T-cell (primary cell): ENCODE measurements at regions not wholly inside any gene's neighbourhood (a gene's known extent, or its start where the extent isn't known, plus 50 kb on each side); places are given as distances from the start of the nearest gene placed in this dataset.

Source experiments
- ATAC-seq, 4 experiments: fragments of 200-7000 bp in 3 of 4; fragments of 150-1000 bp in 1 of 4; cut with Tn5 transposase; replicated peaks in 1 of 4; 1 replicate in 3 of 4; 2 replicates in 1 of 4; pipeline ENCODE4 v1.10.0; 2021; ENCODE audit warnings: moderate library complexity in 3 of 4, mild to moderate bottlenecking in 2 of 4, moderate number of reproducible peaks in 1 of 4
- CTCF ChIA-PET, 2 donors: fragments of 300-600 bp; sonication (Branson Sonifier 250); formaldehyde crosslinking; loops; one replicate each; lab custom pipeline; 2022; ENCODE audit warnings: antibody characterized with exemption in 2 of 2; lab: Charles Lee
- POLR2A ChIA-PET, 2 donors: fragments of 300-600 bp; sonication (Branson Sonifier 250); formaldehyde crosslinking; loops; one replicate each; lab custom pipeline; 2022; ENCODE audit warnings: antibody characterized with exemption in 2 of 2; lab: Charles Lee
- DNase-seq, 35 experiments: peaks; one replicate each; pipeline versions ENCODE4 v3.0.0 to v3.0.0-alpha.2; 2013 to 2023
- H3K27ac ChIP-seq: one replicate; pipeline ENCODE4 v1.5.1; 2013; ENCODE audit warnings: low read length
- H3K27me3 ChIP-seq, 2 experiments: replicated peaks in 1 of 2; 1 replicate in 1 of 2; 2 replicates in 1 of 2; pipeline versions ENCODE4 v1.6.1 to v1.7.0; 2013; ENCODE audit warnings: low read length in 1 of 2, mixed read lengths in 1 of 2; ENCODE audit not compliant: control insufficient read depth in 2 of 2, insufficient read depth in 2 of 2; ENCODE audit errors: extremely low read depth in 1 of 2
- H3K36me3 ChIP-seq, 2 donors: 1 replicate in 1 of 2; 2 replicates in 1 of 2; pipeline versions ENCODE4 v1.6.1 to v1.7.0; 2013; ENCODE audit warnings: low read length in 1 of 2; ENCODE audit not compliant: control insufficient read depth in 2 of 2, insufficient read depth in 1 of 2; ENCODE audit errors: extremely low read depth in 1 of 2
- H3K4me1 ChIP-seq, 2 experiments: 1 replicate in 1 of 2; 2 replicates in 1 of 2; pipeline versions ENCODE4 v1.6.1 to v1.7.0; 2013; ENCODE audit warnings: low read length in 2 of 2, mixed read lengths in 1 of 2; ENCODE audit not compliant: insufficient read depth in 2 of 2, control insufficient read depth in 1 of 2; ENCODE audit errors: extremely low read depth in 1 of 2
- H3K4me3 ChIP-seq, 2 donors: 1 replicate in 1 of 2; 2 replicates in 1 of 2; pipeline versions ENCODE4 v1.5.1 to v1.7.0; 2013; ENCODE audit warnings: mild to moderate bottlenecking in 2 of 2, low read length in 1 of 2, moderate library complexity in 1 of 2; ENCODE audit not compliant: control insufficient read depth in 1 of 2; ENCODE audit errors: extremely low read depth in 1 of 2
- H3K9me3 ChIP-seq: 2 replicates; pipeline ENCODE4 v1.7.0; 2013
- H3K27ac Mint-ChIP-seq, 2 donors: one replicate each; pipeline ENCODE4 v1.8.0; 2020 to 2021; ENCODE audit warnings: mild to moderate bottlenecking in 2 of 2, mixed read lengths in 2 of 2
- H3K27me3 Mint-ChIP-seq, 2 donors: one replicate each; pipeline ENCODE4 v1.8.0; 2021 to 2022; ENCODE audit warnings: mixed read lengths in 2 of 2
- H3K36me3 Mint-ChIP-seq: one replicate; pipeline ENCODE4 v1.8.0; 2021; ENCODE audit warnings: mixed read lengths
- H3K4me1 Mint-ChIP-seq, 3 donors: one replicate each; pipeline ENCODE4 v1.8.0; 2020 to 2022; ENCODE audit warnings: mixed read lengths in 3 of 3, mild to moderate bottlenecking in 1 of 3
- H3K4me3 Mint-ChIP-seq, 3 donors: one replicate each; pipeline ENCODE4 v1.8.0; 2020 to 2022; ENCODE audit warnings: mild to moderate bottlenecking in 3 of 3, mixed read lengths in 3 of 3, moderate library complexity in 3 of 3
- H3K9me3 Mint-ChIP-seq, 3 donors: one replicate each; pipeline ENCODE4 v1.8.0; 2020 to 2022; ENCODE audit warnings: mixed read lengths in 3 of 3
- WGBS: methylation state at CpG from one replicate; pipeline ENCODE4 v1.1.5; 2013; ENCODE audit warnings: missing lambda C conversion rate; ENCODE audit not compliant: insufficient coverage; 5-methylcytosine and 5-hydroxymethylcytosine counted together

DNA sequence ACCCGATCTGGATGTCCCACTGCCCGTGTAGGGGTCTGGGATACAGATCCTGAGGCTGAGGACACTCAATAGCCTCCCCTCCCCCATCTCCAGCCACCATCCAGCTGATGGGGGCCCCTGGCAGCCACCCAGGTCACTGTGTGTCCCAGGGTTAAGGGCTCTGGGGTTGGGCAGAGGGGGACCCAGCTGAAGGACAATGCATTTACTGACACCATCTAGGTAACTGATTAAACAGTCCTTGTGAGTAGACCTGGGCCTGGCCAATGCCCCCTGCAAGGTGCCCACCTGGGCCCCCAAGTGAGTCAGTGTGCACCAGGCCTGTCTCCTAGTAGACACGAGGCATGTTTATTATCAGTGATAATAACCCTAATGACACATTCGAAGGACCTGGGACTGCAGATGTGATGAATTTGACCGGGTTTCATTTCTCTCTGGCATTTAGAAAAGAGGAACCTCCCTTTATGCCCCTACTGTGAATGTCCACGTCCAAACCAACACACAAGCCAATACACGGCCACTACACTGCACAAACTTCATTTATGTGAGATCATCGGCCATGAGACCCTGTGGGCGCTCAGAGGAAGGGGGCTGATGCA, 261.9 kb upstream of the FOXF1 start:
- H3K27me3 ChIP-seq, result peaks cover 0 to 18% of the 10 kb centered on the region in 2 experiments
- no peak overlapping the region for H3K4me3 ChIP-seq
- DNase-seq, result no peak
- no peaks in the 10 kb centered on the region for H3K4me1 ChIP-seq
- H3K4me1 Mint-ChIP-seq, result no peaks in the 10 kb centered on the region
- peaks cover 0 to 7% of the 10 kb centered on the region in 2 donors for H3K27me3 Mint-ChIP-seq
- WGBS, result 67% methylated on average over 4 of the region's 9 CpGs
- no peak overlapping the region for H3K27ac ChIP-seq
- peaks cover 0 to 4% (median 0%) of the 10 kb centered on the region in 3 donors for H3K9me3 Mint-ChIP-seq
- no peak for ATAC-seq
- H3K9me3 ChIP-seq, result no peaks in the 10 kb centered on the region
- ChIA-PET CTCF (no interaction called here), POLR2A (no interaction called here)
- no peak overlapping the region for H3K27ac Mint-ChIP-seq
- H3K36me3 Mint-ChIP-seq, result no peaks in the 10 kb centered on the region
- H3K4me3 Mint-ChIP-seq, result no peak overlapping the region
- H3K36me3 ChIP-seq, result no peaks in the 10 kb centered on the region

DNA sequence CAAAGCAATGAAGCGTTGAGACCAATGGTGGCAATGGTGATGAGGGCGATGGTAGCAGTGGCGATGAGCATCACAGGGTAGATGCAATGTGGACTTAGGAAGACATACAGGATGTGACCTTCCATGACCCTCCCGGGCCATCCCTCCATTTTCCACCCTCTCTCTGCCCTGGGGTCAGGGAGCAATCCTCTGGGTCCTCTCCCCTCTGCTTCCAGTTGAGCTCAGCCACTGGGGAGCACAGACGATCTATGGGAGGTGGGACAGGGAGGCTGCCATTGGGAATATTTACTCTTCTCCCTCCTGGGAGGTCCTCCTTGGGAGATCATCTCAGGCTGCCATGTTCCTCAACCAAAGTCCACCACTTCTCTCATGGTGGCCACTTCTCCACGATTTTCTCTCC, 260.7 kb upstream of the FOXF1 start:
- Histone ChIP-seq H3K27me3 (peaks cover 0 to 9% of the 10 kb centered on the region in 2 experiments), H3K4me1 (no peaks in the 10 kb centered on the region), H3K36me3 (no peaks in the 10 kb centered on the region), H3K9me3 (no peaks in the 10 kb centered on the region), H3K27ac (no peak overlapping the region), H3K4me3 (no peak overlapping the region)
- Mint-ChIP-seq H3K36me3 (no peaks in the 10 kb centered on the region), H3K27ac (no peak overlapping the region), H3K27me3 (peaks cover 0 to 2% of the 10 kb centered on the region in 2 donors), H3K9me3 (peaks cover 0 to 4% (median 0%) of the 10 kb centered on the region in 3 donors), H3K4me1 (no peaks in the 10 kb centered on the region), H3K4me3 (no peak overlapping the region)
- ATAC-seq (no peak), DNase-seq (no peak)
- ChIA-PET CTCF (no interaction called here), POLR2A (no interaction called here)
- 0% methylated on average over 1 of the region's 6 CpGs for WGBS

DNA sequence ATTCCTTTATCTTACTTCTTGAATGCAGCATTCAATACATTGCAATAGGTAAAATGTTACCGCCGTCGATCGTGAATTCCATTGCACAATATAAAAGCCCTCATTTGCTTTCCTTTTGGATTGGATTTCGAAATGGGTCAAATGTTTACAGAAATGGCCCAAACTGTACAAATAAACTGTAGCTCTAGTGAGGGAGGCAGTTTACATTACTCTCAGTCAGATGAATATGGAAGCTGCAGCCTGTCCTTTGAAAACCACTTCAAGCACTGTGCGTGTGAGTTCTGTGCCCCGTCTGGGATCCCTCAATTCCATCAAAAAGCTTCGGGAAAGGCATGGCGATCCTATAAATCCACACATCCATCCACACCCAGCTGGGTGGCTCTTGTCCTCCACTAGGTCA, 258.6 kb upstream of the FOXF1 start:
- no peaks in the 10 kb centered on the region for H3K36me3 Mint-ChIP-seq
- CTCF ChIA-PET, result no interaction called here
- no peak overlapping the region for H3K27ac ChIP-seq
- H3K9me3 ChIP-seq, result no peaks in the 10 kb centered on the region
- H3K27me3 Mint-ChIP-seq, result peaks cover 0 to 2% of the 10 kb centered on the region in 2 donors
- H3K27me3 ChIP-seq, result peaks cover 0 to 3% of the 10 kb centered on the region in 2 experiments
- no peak overlapping the region for H3K4me3 Mint-ChIP-seq
- no peak for ATAC-seq
- H3K4me1 ChIP-seq, result no peaks in the 10 kb centered on the region
- POLR2A ChIA-PET, result no interaction called here
- H3K36me3 ChIP-seq, result no peaks in the 10 kb centered on the region
- no peak for DNase-seq
- no peak overlapping the region for H3K4me3 ChIP-seq
- H3K9me3 Mint-ChIP-seq, result peaks cover 5 to 17% (median 15%) of the 10 kb centered on the region in 3 donors
- 87% methylated on average over 4 of the region's 9 CpGs for WGBS
- H3K4me1 Mint-ChIP-seq, result no peaks in the 10 kb centered on the region
- no peak overlapping the region for H3K27ac Mint-ChIP-seq

DNA sequence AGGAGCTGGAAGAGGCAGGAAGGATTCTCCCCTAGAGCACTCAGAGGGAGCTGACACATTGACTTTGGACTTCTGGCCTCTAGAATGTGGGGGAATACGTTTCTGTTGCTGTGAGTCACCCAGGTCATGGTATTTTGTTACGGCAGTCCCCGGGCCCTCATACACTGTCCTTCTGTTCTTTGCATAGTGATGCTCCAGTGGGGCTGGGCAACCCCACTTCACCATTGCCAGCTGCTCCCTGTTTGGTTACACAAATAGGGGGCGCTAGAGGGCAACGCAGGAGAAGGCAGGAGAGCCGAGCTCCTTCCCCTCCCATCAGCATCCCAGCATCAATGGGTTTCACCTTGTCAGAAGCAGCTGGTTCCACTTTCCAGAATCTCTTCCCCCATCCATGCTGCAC, 257.7 kb upstream of the FOXF1 start:
- POLR2A ChIA-PET, result interaction anchor here in 1 of 2 donors (0.7 kb wide), 1 partner anchor 1842 kb away, joined by 6 read pairs; no protein-coding TSS in a partner anchor
- Mint-ChIP-seq H3K9me3 (peaks cover 5 to 19% (median 17%) of the 10 kb centered on the region in 3 donors), H3K27ac (no peak overlapping the region), H3K27me3 (peaks cover 3 to 7% of the 10 kb centered on the region in 2 donors), H3K4me3 (no peak overlapping the region), H3K36me3 (no peaks in the 10 kb centered on the region), H3K4me1 (no peaks in the 10 kb centered on the region)
- CTCF ChIA-PET, result no interaction called here
- Histone ChIP-seq H3K4me3 (no peak overlapping the region), H3K4me1 (no peaks in the 10 kb centered on the region), H3K9me3 (no peaks in the 10 kb centered on the region), H3K27ac (no peak overlapping the region), H3K27me3 (peaks cover 0 to 3% of the 10 kb centered on the region in 2 experiments), H3K36me3 (no peaks in the 10 kb centered on the region)
- 5% methylated on average over 3 of the region's 6 CpGs for WGBS
- ATAC-seq (no peak), DNase-seq (no peak)

DNA sequence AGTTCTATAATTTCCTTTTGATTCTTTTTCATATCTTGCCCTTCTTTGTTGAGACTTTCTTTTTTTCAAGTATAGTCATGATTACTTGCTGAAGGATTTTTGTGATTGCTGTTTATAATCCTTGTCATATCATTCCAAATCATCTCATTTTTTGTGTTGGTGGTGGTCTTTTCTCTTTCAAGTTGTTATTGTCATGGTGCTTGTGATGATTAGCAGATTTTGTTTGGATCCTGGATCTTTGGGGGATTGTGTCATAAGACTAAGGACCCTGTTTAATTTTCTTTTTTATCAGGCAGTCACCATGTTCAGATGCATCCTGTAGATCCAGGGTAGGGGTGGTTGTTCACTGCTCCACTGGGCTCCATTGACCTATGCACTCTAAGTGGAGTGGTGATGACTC, 254.4 kb upstream of the FOXF1 start:
- peaks cover 0 to 2% of the 10 kb centered on the region in 2 experiments for H3K27me3 ChIP-seq
- H3K4me1 Mint-ChIP-seq, result no peaks in the 10 kb centered on the region
- ChIA-PET CTCF (no interaction called here), POLR2A (no interaction called here)
- no peak overlapping the region for H3K4me3 ChIP-seq
- H3K4me1 ChIP-seq, result no peaks in the 10 kb centered on the region
- no peak overlapping the region for H3K4me3 Mint-ChIP-seq
- H3K36me3 Mint-ChIP-seq, result no peaks in the 10 kb centered on the region
- no peak overlapping the region for H3K27ac ChIP-seq
- H3K27ac Mint-ChIP-seq, result no peak overlapping the region
- peaks cover 13 to 15% of the 10 kb centered on the region in 2 donors for H3K27me3 Mint-ChIP-seq
- no peak for DNase-seq
- H3K36me3 ChIP-seq, result no peaks in the 10 kb centered on the region
- no peak for ATAC-seq
- H3K9me3 Mint-ChIP-seq, result peaks cover 8 to 19% (median 13%) of the 10 kb centered on the region in 3 donors
- no peaks in the 10 kb centered on the region for H3K9me3 ChIP-seq

DNA sequence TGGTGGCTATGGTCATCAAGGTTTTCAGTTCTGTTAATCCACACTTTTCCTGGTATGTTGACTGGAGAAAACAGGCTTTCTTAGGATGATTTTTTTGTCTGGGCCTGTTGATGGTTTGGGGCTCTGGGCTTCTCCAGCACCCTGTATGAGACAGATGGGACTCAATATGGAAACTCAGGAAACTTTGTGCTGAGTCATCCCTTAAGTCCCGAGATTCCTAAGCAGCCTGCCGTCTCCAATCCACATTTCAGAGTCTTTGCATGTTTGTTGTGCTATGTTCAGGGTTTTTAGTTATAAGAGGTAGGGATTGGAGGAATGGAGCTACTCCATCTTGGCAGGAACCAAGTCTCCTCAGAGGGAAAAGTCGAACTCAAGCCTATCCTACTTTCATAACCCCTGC, 253.3 kb upstream of the FOXF1 start:
- Mint-ChIP-seq H3K4me3 (no peak overlapping the region), H3K27me3 (peaks cover 17 to 18% of the 10 kb centered on the region in 2 donors), H3K27ac (no peak overlapping the region), H3K36me3 (no peaks in the 10 kb centered on the region), H3K9me3 (peaks cover 12 to 19% (median 13%) of the 10 kb centered on the region in 3 donors), H3K4me1 (no peaks in the 10 kb centered on the region)
- ChIA-PET CTCF (no interaction called here), POLR2A (interaction anchor here in 1 of 2 donors (0.5 kb wide), 1 partner anchor 1997 kb away, joined by 5 read pairs; no protein-coding TSS in a partner anchor)
- peaks cover 0 to 2% of the 10 kb centered on the region in 2 experiments for H3K27me3 ChIP-seq
- H3K4me1 ChIP-seq, result no peaks in the 10 kb centered on the region
- no peak for ATAC-seq
- H3K27ac ChIP-seq, result no peak overlapping the region
- no peaks in the 10 kb centered on the region for H3K9me3 ChIP-seq
- no CpG with 5 or more reads among the region's 3 CpGs for WGBS
- no peaks in the 10 kb centered on the region for H3K36me3 ChIP-seq
- DNase-seq, result no peak
- no peak overlapping the region for H3K4me3 ChIP-seq
